ENCODE measurements at regions not wholly inside any gene's neighbourhood (a gene's known extent, or its start where the extent isn't known, plus 50 kb on each side); places are given as distances from the start of the nearest gene placed in this dataset.
"Not testable (repeated sequence)": the region's sequence is repeated elsewhere in the genome, so short reads cannot be mapped to it uniquely, and the experiment has no call there.

DNA sequence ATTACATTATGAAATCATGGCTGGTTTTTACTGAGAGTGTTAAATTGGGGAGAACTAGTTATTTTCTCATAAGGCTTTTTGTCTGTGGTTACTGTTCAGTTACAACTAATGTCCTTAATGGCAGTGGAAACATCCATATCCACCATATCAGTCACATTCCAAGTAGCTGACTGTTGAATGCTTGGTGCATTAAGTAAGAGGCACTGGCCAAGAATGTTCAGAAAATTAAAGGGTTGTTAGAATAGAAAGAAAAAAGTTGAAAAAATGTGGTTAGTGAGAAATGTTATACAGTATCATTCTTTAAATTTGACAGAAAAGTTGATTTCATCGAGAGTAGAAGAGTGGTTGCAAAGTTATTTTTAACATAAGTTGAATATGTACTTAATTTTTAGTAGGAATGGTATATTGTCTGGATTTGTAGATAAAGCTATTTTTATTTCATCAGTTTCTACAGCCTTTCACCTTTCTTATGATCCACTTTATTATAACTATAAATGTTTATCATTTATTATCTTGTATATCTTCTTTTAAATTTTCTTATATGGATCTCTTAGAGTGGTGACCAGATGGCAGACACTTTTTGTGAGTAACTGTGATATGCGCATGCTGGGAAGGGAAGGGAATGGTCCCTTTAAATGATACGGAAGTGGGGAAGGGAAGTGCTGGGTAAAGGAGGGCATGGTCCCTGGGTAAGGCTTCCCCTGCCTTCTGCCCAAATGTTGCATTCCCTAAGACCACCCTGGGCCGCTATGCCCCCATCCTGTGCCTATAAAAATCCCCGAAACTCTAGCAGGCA, 2407.1 kb downstream of the ARAP2 start:
- Mint-ChIP-seq H3K4me1 (ENCODE audit: low read depth) (no peaks in the 10 kb centered on the region), H3K27ac (no peak overlapping the region)

GRCh38 chr4:33841120-33841519, 2403.2 kb downstream of the ARAP2 start:
- H3K4me1 Mint-ChIP-seq (ENCODE audit: low read depth), result no peaks in the 10 kb centered on the region
- H3K4me3 Mint-ChIP-seq, result no peak overlapping the region
- intact Hi-C loops (cut with micrococcal nuclease), result no loop called here
- no peaks in the 10 kb centered on the region for H3K9me3 Mint-ChIP-seq
- H3K27me3 Mint-ChIP-seq (ENCODE audit: low read depth), result no peaks in the 10 kb centered on the region
- H3K36me3 Mint-ChIP-seq (ENCODE audit: low read depth), result no peaks in the 10 kb centered on the region
- DNase-seq, result no peak
- H3K27ac Mint-ChIP-seq, result no peak overlapping the region
- CTCF ChIA-PET, result no interaction called here

More for the DNA sequence above, 2407.1 kb downstream of the ARAP2 start:
- Mint-ChIP-seq H3K4me3 (no peak overlapping the region), H3K36me3 (ENCODE audit: low read depth) (no peaks in the 10 kb centered on the region), H3K9me3 (peaks cover 2% of the 10 kb centered on the region), H3K27me3 (ENCODE audit: low read depth) (no peaks in the 10 kb centered on the region)
- CTCF ChIA-PET, result interaction anchor here (0.6 kb wide), 1 partner anchor 57 kb away, joined by 4 read pairs; no protein-coding TSS in a partner anchor
- intact Hi-C loops (cut with micrococcal nuclease), result no loop called here
- DNase-seq, result no peak

DNA sequence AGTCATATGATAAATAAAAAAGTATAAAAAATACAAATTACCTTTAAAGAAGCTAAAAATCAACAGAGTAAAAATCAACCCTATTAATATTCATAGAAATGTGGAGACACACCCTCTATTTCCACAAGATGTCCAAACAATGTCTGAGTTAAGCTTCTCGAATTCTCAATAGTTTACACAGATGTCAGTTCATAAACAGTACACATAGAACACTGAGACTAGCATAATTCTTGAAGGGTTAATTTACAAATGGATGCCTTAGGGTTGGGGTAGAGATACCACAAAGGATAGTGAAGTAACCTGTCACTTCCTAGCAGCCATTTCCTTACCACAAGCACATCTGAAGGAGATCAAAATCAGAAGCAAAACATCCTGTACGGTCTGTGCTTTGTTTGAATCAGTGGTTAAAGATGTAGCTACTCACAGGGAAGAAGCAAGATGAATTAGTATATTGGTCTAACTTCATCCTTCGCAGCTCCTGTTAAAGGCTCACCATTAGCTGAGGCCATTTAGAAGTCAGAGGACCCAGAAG, 2393.9 kb downstream of the ARAP2 start:
- CTCF ChIA-PET, result no interaction called here
- H3K4me3 Mint-ChIP-seq, result no peak overlapping the region
- no peaks in the 10 kb centered on the region for H3K4me1 Mint-ChIP-seq (ENCODE audit: low read depth)
- H3K27ac Mint-ChIP-seq, result no peak overlapping the region
- no peak for DNase-seq
- intact Hi-C loops (cut with micrococcal nuclease), result no loop called here
- no peaks in the 10 kb centered on the region for H3K27me3 Mint-ChIP-seq (ENCODE audit: low read depth)
- no peaks in the 10 kb centered on the region for H3K36me3 Mint-ChIP-seq (ENCODE audit: low read depth)
- peaks cover 9% of the 10 kb centered on the region for H3K9me3 Mint-ChIP-seq

DNA sequence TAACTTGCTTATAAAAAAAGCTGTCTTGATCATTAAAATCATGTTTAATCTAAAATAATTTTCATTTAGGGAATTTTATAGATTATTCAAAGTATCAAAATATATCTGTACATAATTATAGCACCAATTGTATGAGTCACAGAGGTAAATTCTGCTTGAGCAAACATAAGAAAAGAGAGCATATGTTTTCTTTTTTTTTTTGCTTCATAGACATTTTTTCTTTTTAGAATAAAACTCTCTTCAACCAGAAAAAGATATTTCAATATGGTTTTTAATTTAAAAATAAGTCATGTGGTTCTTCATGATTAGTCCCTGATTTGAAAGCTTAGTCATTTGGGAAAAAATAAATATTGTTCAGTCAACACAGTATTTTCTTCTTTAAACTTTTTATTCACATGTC, 2390.6 kb downstream of the ARAP2 start:
- intact Hi-C loops (cut with micrococcal nuclease), result not testable (repeated sequence)

GRCh38 chr4:33864290-33864859, 2379.9 kb downstream of the ARAP2 start:
- intact Hi-C loops (cut with micrococcal nuclease), result no loop called here

More for the DNA sequence above, 2390.6 kb downstream of the ARAP2 start:
- H3K4me3 Mint-ChIP-seq; H3K27ac Mint-ChIP-seq; CTCF ChIA-PET; H3K9me3 Mint-ChIP-seq; H3K27me3 Mint-ChIP-seq (ENCODE audit: low read depth); H3K4me1 Mint-ChIP-seq (ENCODE audit: low read depth); DNase-seq; H3K36me3 Mint-ChIP-seq (ENCODE audit: low read depth): not testable (repeated sequence)

DNA sequence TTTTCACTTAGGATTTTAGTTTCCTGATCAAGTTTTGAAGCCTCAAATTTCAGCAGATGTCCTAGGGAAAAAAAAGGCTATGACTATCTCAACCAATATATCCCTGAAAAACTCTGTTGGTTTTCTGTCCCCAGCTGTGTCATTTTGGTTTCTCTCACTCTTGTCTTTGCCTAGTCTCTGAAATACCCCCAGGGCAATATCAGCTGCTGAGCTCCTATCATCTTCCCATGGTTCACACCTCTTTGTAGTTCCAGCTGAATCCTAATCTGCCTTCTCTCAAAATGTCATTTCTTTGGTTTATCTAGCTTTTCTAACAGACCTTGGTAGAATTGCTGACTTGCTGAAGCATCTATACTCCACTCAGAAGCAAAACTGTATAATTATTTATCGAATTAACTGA, 2370.5 kb downstream of the ARAP2 start:
- H3K9me3 Mint-ChIP-seq, result peaks cover 19% of the 10 kb centered on the region
- no peak overlapping the region for H3K4me3 Mint-ChIP-seq
- intact Hi-C loops (cut with micrococcal nuclease), result no loop called here
- H3K36me3 Mint-ChIP-seq (ENCODE audit: low read depth), result no peaks in the 10 kb centered on the region
- no peaks in the 10 kb centered on the region for H3K4me1 Mint-ChIP-seq (ENCODE audit: low read depth)
- H3K27me3 Mint-ChIP-seq (ENCODE audit: low read depth), result no peaks in the 10 kb centered on the region
- CTCF ChIA-PET, result no interaction called here
- no peak overlapping the region for H3K27ac Mint-ChIP-seq
- DNase-seq, result no peak

More at GRCh38 chr4:33864290-33864859, 2379.9 kb downstream of the ARAP2 start:
- CTCF ChIA-PET, result no interaction called here
- H3K27me3 Mint-ChIP-seq (ENCODE audit: low read depth), result no peaks in the 10 kb centered on the region
- no peaks in the 10 kb centered on the region for H3K36me3 Mint-ChIP-seq (ENCODE audit: low read depth)
- no peak overlapping the region for H3K4me3 Mint-ChIP-seq
- peaks cover 22% of the 10 kb centered on the region for H3K9me3 Mint-ChIP-seq
- no peak overlapping the region for H3K27ac Mint-ChIP-seq
- no peaks in the 10 kb centered on the region for H3K4me1 Mint-ChIP-seq (ENCODE audit: low read depth)
- no peak for DNase-seq

- intact Hi-C loops (cut with micrococcal nuclease), result no loop called here
- H3K4me3 Mint-ChIP-seq, result no peak overlapping the region
- CTCF ChIA-PET, result no interaction called here
Observed at GRCh38 chr4:33878710-33879109, 2365.6 kb downstream of the ARAP2 start.

DNA sequence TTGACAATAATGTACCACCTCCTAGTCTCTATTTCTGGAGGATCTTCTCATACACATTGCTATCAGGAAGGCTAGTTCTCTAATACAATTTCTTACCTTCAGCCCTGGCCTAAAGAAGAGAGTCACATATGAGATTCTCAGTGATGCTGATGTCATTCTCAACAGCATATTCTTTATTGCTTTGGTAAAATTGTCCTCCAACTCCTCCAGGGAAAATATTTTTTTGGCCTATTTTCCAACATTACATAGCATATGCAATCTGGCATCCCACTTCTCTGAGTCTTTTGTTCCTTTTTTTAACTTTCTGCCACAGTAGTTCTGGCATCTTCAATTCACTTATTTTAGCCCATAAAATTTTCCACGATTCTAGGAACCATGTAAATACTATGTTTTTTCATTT, 2363.1 kb downstream of the ARAP2 start:
- Mint-ChIP-seq H3K27ac (no peak overlapping the region), H3K36me3 (ENCODE audit: low read depth) (no peaks in the 10 kb centered on the region), H3K4me1 (ENCODE audit: low read depth) (no peaks in the 10 kb centered on the region), H3K27me3 (ENCODE audit: low read depth) (no peaks in the 10 kb centered on the region), H3K4me3 (no peak overlapping the region), H3K9me3 (peaks cover 10% of the 10 kb centered on the region)
- no peak for DNase-seq
- CTCF ChIA-PET, result no interaction called here
- intact Hi-C loops (cut with micrococcal nuclease), result no loop called here

More at GRCh38 chr4:33878710-33879109, 2365.6 kb downstream of the ARAP2 start:
- DNase-seq, result no peak
- Mint-ChIP-seq H3K27ac (no peak overlapping the region), H3K36me3 (ENCODE audit: low read depth) (no peaks in the 10 kb centered on the region), H3K27me3 (ENCODE audit: low read depth) (no peaks in the 10 kb centered on the region), H3K9me3 (peaks cover 13% of the 10 kb centered on the region), H3K4me1 (ENCODE audit: low read depth) (no peaks in the 10 kb centered on the region)

- intact Hi-C loops (cut with micrococcal nuclease), result no loop called here
- CTCF ChIA-PET, result no interaction called here
- H3K4me1 Mint-ChIP-seq (ENCODE audit: low read depth), result no peaks in the 10 kb centered on the region
Observed at GRCh38 chr4:33882246-33882990, 2361.9 kb downstream of the ARAP2 start.

DNA sequence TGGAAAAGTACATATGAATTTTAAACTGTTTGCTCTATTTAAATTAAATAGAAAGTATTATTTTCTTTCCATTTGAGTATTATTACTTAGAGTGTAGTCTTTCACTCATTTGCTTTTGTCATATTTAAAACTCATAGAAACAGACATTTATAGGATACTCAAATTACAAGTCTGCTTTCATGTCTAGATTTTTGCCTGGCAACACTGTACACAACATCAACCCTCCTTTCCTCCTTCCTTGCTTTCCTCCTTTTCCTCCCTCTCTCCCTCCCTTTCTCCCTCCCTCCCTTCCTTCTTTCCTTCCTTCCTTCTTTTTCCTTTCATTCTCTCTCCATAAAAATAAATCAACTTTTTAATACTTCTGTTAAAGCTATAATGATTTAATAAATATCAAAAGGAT, 2361.2 kb downstream of the ARAP2 start:
- Mint-ChIP-seq H3K27me3 (ENCODE audit: low read depth) (no peaks in the 10 kb centered on the region), H3K36me3 (ENCODE audit: low read depth) (no peaks in the 10 kb centered on the region), H3K4me3 (no peak overlapping the region), H3K27ac (no peak overlapping the region), H3K4me1 (ENCODE audit: low read depth) (no peaks in the 10 kb centered on the region), H3K9me3 (peaks cover 4% of the 10 kb centered on the region)
- no peak for DNase-seq
- CTCF ChIA-PET, result no interaction called here
- intact Hi-C loops (cut with micrococcal nuclease), result no loop called here

More at GRCh38 chr4:33882246-33882990, 2361.9 kb downstream of the ARAP2 start:
- no peak for DNase-seq
- H3K27ac Mint-ChIP-seq, result no peak overlapping the region
- H3K27me3 Mint-ChIP-seq (ENCODE audit: low read depth), result no peaks in the 10 kb centered on the region
- H3K4me3 Mint-ChIP-seq, result no peak overlapping the region
- peaks cover 4% of the 10 kb centered on the region for H3K9me3 Mint-ChIP-seq
- H3K36me3 Mint-ChIP-seq (ENCODE audit: low read depth), result no peaks in the 10 kb centered on the region

DNA sequence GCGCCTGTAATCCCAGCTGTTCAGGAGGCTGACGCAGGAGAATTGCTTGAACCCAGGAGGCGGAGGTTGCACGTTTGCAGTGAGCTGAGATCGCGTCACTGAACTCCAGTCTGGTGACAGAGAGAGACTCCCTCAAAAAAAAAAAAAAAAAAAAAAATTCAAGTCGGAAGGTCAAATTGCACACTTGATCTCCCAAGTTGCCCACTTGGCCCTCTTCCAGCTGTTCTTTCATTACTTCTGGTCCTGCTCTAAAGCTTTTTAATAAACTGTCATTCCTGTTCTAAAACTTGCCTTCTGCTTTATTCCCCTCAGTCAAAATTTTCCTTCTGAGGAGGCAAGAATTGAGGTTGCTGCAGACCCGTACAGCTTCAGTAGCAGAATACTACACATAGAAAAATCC, 2358.0 kb downstream of the ARAP2 start:
- Mint-ChIP-seq H3K27ac (no peak overlapping the region), H3K27me3 (ENCODE audit: low read depth) (no peaks in the 10 kb centered on the region), H3K4me1 (ENCODE audit: low read depth) (no peaks in the 10 kb centered on the region), H3K9me3 (peaks cover 3% of the 10 kb centered on the region), H3K36me3 (ENCODE audit: low read depth) (no peaks in the 10 kb centered on the region), H3K4me3 (no peak overlapping the region)
- CTCF ChIA-PET, result no interaction called here
- intact Hi-C loops (cut with micrococcal nuclease), result no loop called here
- DNase-seq, result no peak

GRCh38 chr4:33890841-33891240, 2353.5 kb downstream of the ARAP2 start:
- Mint-ChIP-seq H3K4me1 (ENCODE audit: low read depth) (no peaks in the 10 kb centered on the region), H3K9me3 (peaks cover 4% of the 10 kb centered on the region), H3K27me3 (ENCODE audit: low read depth) (no peaks in the 10 kb centered on the region), H3K4me3 (no peak overlapping the region), H3K36me3 (ENCODE audit: low read depth) (no peaks in the 10 kb centered on the region), H3K27ac (no peak overlapping the region)
- DNase-seq, result no peak
- CTCF ChIA-PET, result no interaction called here
- intact Hi-C loops (cut with micrococcal nuclease), result no loop called here
